SHP77 treated with DMSO at 0.1 percent for 48 hours (cell line): ENCODE measurements at regions not wholly inside any gene's neighbourhood (a gene's known extent, or its start where the extent isn't known, plus 50 kb on each side); places are given as distances from the start of the nearest gene placed in this dataset.

Experiments
- DNase-seq: peaks from one replicate; lab custom pipeline; 2025; lab: John Stamatoyannopoulos, UW

DNA sequence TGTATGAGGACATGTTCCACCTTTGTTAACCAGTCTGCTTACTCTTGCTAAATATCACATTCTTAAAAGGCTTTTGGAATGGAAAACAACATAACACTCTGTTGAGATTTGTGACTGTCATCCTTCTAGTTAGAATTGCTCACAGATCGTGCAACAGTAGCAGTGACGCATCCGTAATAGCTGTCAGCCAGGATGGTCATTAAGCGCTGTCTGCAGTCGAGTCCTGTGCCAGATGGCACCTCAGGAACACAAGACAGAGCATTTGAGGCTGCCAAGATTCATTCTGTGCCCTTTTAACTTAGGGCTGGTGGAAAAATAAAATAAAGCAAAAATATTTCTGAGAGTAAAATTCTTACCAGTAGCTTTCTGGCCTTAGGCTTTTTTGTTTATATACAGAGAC lies 348.6 kb downstream of the ANKRD7 start:
- peak; percentile 50 for DNase-seq

DNA sequence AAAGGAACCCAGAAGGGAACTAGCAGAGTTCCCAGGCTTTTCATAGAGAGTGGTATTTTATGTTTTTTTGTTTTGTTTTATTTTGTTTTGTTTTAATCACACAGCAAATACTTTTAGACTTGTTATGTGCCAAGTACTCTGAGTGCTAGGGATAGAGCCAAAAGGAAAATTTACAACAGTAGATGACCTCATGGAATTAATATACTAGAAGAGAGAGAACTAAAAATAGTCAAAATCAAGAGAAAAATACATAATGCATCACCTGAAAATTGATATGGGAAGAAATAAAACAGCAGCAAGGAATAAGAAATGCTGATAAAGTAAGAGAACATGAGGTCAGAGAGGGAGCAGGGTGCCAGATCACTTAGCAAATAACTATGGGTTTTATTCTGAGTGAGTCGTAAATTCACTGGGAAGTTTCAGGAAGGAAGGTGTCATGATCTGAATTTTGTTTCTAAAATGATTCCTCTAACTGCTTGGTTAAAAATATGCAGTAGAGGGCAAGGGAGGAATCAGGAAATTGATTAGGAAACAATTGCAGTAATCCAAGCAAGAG lies 351.0 kb downstream of the ANKRD7 start:
- DNase-seq: no peak

DNA sequence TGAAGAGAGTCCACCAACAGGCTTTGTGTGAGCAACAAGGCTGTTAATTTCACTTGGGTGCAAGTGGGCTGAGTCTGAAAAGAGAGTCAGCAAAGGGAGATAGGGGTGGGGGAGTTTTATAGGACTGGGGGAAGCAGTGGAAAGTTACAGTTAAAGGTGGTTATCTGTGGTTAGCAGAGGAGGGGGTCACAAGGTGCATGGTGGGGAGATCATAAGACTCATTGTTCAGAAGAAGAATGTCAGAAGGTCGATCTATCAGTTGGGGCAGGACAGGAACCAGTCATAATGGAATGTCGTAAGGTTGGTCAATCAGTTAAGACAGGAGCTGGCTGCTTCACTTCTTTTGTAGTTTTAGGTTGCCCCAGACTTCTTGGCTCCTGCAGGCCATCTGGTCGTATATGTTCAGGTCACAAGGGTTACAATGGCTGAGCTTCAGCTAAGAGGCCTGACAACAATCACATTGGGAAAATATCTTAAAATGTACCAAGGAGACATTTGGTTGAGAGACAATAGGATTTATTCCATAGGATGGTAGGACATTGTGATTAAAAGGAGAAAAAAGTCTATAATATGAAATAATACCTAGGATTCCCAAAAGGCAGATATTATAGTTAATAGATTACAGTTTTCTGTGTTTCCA lies 356.4 kb downstream of the ANKRD7 start:
- no peak for DNase-seq

DNA sequence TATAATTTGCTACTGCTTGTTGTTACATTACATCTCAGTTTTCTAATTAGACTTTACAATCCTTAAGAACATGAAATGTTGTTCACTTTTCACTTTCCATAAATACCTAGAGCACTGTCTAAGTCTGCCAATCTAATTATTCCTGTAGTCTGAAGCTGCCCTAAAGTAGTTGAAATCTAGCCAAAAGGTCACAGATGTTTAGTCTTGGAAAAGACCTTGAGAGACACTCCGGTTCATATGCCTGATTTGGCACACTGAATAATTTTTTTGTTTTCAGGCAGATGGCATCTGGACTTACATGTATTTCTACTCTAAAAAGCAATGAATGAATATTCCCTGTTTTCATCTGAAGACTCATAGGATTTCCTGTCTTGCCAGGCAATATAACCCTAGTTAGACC lies 359.1 kb downstream of the ANKRD7 start:
- DNase-seq: no peak

DNA sequence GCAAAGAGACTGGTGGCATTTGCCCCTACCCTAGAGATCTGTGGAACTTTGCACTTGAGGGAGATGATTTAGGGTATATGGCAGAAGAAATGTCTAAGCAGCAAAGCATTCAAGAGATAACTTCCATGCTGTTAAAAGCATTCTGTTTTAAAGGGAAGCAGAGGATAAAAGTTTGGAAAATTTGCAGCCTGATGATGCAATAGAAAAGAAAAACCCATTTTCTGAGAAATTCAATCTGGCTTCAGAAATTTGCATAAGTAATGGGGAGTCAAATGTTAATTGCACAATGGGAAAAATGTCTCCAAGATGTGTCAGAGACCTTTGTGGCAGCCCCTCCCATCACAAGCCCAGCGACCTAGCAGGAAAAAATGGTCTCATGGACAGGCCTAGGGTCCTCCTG lies 361.7 kb downstream of the ANKRD7 start:
- DNase-seq: no peak

DNA sequence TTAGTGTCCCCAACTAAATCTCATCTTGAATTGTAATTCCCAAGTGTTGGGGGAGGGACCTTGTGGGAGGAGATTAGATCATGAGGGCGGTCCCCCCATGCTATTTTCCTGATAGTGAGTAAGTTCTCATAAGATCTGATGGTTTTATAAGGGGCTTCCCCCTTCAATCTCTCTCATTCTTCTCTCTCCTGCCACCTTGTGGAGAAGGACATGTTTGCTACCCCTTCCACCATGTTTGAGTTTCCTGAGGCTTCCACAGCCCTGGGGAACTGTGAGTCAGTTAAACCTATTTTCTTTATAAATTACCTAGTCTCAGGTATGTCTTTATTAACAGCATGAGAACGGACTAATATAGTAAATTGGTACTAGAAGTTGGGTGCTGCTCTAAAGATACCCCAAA lies 365.6 kb downstream of the ANKRD7 start:
- DNase-seq: no peak

DNA sequence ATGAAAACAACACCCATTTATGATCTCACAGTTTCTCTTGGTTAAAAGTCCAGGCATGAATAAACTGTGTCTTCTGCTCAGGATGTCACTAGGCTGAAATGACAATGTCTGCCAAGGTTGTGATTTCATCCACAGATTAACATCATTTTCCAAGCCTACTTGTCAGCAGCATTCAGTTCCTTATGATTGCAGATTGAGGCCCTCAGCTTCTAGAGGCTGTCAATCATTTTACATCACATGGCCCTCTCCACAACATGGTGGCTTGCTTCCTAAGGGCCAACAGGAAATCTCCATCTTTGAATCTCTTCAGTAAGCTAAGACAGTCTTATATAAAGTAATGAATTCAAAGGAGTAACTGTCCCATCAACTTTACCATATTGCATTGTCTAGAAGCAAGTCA lies 377.6 kb downstream of the ANKRD7 start:
- no peak for DNase-seq

DNA sequence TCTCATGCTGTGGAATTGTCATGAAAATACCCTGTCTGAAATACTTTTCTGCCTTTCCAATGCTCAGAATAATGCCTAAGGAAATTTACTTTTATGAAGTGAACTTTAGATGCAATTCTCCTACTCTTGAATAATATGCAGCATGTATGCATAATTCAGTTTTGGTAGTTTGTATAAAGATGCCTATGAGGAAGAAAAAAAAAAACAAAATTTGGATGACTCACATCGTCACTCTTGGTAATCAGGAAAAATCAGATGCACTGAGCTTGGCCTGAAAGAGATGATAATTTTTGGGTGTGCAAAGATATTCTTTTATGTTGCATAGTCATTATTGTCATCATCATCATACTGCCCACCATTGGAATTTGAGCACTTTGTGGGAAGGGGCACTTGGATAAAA lies 382.1 kb downstream of the ANKRD7 start:
- DNase-seq: no peak

DNA sequence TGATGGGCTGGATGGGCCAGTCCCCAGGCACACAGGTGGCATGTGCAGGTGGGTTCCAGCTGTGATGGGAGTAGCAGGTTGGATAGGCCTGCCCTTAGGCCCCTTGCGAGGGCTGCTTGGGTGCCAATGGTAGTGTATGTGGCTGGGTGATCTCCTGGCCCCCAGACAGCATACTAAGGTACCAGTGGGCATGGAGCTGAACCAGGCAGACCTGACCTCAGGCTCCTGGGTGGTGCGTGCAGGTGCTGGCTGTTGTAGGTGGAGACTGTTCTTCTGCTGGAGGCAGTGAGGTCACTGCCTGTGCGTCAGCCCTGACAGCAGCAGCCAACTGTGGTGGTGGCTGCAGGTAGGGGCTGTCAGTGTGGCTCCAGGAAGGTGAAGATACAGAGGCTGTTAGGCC lies 384.7 kb downstream of the ANKRD7 start:
- DNase-seq: no peak

DNA sequence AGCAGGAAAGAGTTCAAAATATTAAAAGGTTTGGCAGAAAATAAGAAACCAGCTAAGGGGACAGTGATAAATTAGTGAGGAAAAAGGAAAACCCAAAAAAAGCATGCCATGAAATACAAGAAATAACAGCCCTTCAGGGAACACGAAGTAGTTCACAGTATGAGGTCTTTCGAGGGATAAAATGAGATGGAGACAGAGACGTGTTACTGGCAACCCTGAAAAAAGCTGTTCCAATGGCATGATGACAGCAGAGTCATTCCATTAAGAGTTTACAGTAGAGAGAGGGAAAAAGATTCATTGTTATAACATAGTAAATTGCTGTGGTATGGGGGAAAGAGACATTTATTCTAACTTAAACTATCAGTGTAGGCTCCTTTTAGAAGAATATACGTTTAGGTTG lies 391.2 kb downstream of the ANKRD7 start:
- DNase-seq: no peak

DNA sequence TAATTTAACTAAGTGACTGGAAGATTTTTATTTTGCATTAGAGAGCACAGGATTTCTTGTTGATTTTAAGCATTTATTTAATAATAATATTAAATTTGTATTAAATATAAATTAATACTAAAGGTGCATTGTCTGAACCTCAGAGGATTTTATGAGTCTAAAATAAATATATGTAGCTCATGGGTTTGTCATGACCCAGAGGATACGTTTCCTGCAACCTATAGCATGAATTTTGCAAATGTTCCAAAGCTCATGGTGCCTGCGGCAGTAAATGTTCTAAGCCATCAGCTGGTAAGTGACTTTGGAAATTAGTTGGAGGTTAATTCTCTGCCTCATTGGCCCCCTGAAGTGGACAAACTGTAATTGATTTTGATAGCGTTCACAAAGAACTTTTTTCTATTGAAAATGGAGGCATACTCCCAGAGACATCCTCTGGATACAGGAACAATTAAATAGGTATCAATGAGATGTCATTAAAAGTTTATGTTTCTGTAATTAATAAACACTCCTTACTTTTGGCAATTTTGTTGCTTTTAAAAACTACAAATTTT lies 397.4 kb downstream of the ANKRD7 start:
- DNase-seq: no peak

DNA sequence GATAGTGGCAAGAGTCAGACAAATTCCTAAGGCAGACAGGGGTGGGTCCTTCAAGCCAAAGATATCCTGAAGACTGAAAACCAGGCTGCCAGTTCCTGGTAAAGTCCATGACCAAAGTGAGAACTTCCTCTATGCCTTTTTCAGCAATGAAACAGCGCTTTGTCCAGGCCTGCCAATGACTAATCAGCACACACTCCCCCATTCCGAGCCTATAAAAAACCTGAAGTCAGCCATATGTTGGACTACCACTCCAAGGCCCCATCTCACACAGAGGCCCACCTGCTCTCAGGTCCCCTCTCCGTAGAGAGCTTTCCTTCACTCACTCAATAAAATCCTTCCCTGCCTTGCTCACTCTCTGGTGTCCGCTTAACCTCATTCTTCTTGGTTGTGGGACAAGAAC lies 402.2 kb downstream of the ANKRD7 start:
- DNase-seq: no peak

DNA sequence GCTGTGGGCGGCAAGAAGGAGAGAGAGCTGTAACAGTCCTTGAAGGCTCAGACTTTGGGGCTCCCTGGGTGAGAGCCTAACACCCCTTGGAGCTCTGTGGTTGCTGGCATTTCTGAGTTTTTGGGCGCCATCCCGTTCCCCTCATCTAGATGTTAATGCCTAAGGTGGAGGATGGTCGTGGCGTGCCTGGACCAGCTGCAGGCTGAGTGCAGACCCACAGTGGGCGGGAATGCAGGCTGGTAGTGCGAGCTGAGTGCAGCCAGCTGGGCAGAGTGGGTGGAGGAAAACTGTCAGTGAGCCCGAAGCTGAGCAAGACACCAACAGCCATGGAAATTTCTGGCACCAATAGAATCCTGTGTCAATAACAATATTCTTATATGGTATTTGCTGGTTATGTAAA lies 403.0 kb downstream of the ANKRD7 start:
- no peak for DNase-seq

DNA sequence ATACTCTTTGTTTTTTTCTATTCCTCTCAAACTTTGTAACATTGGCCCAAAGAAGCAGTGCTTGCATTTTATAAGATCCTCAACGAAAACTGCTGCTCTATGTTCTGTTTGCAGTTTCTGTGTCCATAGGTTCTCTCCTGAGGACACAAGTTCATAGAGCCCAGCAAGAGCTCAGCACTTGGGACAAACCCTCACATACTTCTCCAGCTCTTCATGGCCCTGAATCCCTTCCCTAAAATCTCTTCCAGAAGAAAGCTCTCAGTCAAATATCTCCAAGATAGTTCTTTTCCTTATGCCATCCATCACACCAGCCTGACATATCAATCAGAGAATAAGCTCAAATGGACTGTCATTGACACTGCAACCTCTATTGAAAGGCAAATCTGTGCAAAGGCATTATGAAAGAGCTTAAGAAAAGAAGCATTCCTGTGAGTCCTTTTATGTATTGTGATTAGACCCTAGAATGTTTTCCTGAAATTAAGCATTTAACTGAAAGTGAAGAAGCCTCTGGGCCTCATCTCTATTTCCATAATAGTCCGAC lies 405.5 kb downstream of the ANKRD7 start:
- DNase-seq: no peak

DNA sequence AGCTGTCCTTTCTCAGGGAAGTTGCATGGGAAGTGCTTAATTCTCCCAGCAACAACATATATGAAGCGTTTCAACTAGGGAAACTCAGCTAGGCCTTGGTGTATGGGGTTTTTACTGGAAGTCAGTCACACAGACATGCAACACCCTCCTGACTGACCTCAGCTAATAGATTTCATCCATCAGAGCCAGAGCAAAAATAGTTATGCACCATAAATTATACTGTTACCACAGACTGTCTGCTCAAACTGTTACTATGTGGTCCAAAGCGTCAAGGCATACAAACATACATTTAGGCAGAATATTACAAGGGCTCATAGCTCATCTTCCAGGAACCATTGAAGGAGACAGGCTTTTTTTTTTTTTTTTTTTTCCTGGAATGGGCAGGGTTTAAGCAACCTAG lies 417.9 kb downstream of the ANKRD7 start:
- DNase-seq: no peak

DNA sequence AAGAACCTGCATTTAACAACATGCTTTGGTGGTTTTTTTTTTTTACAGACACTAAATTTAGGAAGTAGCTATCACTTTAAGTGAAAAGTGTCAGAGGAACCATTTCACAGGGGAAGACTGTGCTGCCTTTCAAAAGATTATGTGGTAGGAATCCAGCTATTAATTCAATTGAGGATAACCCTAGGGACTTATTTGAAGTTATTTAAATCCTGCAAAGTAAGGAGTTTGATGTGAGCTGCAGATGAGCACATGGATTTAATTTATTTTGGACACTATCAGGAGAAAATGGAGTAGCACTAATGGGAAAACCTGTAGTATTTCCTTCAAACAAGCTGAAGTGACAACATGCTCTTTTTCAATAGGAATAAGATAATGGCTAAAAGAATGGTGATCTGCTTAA lies 419.8 kb downstream of the ANKRD7 start:
- DNase-seq: no peak

DNA sequence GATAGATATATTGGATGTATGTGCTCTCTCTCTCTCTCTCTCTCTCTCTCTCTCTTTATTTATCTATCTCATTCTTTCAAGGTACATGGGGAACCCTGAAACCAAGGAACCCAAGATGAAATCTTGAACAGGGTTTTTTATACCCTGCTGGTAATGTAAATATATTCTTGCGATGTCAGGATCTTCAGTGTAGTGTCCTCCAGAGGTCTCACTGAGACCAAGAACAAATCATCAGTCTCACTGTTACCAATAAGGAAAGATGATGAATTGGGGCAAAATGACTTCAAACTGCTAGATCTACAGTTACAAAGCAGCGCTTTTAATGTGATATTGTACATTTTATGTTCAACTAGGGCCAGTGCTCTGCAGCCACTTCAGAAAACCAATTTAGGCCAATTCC lies 423.5 kb downstream of the ANKRD7 start:
- no peak for DNase-seq

DNA sequence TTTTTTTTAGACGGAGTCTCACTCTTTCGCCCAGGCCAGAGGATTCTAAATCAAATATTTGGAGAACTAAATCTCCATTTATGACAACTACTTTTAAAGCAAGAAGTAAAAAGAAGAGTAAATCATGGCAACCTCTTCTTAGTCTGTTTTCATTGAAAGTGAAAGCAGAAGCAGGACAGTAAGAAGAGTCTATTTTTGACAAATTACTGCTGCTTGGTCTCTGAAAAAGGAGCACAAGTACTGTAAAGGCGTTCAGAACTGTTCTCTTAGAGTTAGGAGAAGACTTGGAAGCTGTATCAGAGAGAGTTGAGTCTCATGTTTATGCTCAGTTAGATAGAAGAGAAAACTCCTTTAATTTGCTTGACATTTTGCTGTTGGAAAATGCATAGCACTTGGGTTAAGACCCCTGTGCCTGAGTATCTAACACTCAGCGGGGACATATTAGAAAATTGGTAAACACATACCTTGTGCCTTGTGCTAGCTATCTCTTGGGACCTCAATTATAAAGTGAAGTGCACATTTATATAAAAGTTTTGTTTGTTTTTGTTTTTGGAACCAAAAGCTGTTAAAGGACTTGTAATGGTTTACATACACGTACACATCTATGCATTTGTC lies 433.0 kb downstream of the ANKRD7 start:
- no peak for DNase-seq

DNA sequence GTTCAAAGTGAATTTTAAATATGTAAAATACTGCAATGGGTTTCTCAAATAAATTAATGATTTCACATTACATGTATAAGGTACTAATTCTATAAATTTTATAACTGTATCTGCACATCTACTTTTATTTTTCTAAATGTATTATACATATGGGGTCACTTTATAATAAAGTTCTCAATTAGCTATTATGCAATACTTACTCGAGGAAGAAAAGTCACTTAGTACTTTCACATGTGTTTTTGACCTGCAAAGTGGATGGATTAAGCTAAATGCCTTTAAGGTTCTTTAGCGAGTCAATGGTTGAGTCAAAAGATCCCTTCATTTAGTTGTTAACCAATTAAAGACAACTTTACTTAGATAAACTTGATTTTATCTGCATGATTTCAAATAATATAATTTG lies 437.8 kb downstream of the ANKRD7 start:
- no peak for DNase-seq

DNA sequence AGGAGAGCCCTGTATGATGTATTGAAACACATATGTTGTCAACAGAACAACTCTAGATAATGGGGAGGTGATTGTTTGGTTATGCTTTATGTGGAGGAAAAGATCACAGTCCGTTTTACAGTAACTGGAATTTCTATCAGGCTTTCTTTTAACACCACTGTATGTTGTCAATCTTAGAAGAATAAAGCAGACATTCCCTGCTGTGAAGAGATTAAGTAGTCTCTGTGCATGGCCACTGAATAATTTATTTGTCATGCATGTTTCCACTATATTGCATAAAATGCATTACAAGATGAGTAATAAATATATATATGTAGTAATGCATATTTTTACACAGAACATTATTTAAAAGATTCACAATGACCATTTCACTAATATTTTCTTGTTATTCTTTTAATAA lies 440.0 kb downstream of the ANKRD7 start:
- DNase-seq: no peak

DNA sequence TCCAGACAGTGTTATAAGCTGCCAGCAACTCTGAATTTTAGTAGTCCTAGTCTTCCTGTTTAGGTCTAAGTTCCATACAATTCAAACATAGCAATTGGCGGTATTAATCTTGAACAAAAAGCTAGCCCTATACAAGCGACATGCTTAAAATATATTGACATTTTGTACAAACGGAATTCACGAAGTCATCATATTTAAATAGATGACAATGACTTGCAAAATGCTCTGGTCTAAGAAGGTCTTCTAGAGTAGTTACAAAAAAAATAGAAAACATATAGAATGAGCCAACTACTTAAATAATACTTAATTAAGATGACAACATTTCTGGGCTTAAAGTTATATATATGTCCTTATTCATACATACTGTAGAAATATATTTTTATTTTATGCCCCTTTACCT lies 446.6 kb downstream of the ANKRD7 start:
- no peak for DNase-seq

DNA sequence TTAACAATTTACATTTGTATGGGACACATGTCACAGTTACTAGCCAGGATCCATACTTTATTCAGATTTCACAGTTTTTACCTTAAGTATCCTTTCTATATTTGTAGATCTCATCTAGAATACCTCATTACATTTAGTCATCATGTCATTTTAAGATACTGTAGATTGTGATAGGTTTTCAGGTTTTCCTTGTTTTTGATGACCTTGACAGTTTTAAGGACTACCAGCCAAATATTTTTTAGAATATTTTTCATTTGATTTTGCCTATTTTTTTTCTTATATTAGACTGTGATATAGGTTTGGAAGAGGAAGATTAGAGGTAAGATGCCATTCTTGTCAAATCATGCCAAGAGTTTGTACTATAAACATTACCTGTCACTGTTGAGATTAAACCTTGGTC lies 460.3 kb downstream of the ANKRD7 start:
- DNase-seq: no peak

DNA sequence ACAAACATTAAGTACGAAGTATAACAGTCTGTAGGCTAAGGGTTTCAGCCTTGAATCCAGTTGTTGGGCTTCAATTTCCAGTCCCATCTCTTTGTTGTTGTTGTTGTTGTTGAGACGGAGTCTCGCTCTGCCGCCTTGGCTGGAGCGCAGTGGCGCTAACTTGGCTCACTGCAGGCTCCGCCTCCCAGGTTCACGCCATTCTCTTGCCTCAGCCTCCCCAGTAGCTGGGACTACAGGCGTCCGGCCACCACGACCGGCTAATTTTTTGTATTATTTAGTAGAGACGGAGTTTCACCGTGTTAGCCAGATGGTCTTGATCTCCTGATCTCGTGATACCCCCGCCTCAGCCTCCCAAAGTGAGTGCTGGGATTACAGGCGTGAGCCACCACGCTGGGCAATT lies 464.9 kb downstream of the ANKRD7 start:
- no peak for DNase-seq

DNA sequence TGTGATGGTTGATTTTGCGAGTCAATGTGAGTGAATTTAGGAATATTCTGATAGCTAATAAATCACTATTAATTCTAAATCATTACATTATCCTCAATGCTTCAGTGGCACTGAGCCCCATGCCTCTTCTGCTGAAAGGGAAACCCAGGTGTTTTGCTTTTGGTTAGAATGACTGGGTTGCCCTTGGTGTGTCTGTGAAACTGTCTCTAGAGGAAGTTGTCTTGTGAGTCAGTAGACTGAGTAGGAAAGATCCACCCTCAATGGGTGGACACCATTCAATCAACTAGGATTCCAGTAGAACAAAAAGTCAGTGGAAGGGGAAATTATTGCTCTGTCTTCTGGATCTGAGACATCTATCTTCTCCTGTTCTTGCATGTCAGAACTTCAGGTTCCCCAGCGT lies 472.4 kb downstream of the ANKRD7 start:
- no peak for DNase-seq
